ENCODE measurements at regions not wholly inside any gene's neighbourhood (a gene's known extent, or its start where the extent isn't known, plus 50 kb on each side); places are given as distances from the start of the nearest gene placed in this dataset.

DNA sequence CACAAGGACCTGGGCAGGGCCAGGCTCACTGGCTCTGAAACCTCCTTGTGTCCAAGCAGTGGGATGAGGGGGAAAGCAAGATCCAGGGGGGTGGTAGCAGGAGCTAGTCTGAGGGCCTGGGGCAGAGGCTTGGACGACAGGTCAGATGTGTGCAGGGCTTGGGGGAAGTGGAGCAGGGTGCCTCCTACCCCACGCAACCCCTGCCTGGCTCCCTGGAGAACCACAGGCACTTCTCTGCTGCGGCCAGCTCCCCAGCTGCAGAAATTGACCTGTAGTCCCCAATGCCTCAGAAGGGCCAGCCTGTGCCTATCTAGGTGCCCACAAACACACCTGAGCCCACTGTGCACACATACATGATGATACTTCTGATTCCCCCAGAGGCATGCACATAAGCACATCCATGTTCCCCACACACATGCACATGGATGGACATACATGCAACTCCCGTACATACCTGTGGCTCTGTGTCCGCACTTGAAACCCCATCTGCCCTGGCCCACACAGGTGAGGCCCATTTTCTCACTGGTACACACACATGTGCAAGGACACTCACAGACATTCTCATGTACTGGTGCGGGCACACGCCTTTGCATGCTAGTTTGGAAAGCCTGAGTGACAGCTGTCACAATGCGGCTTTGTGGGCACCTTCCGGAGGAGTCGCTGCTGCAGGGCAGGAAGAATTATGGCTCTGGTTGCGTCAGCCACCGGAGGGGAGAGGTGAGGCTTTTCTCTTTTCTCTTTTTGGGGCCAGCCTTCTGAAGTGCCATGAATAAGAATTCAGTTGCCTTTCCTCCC lies 247.2 kb upstream of the CSF3R start:
- no peak overlapping the region for H3K4me3 ChIP-seq (ENCODE audit: low read depth, low read length)

GRCh38 chr1:36729289-36729688 lies 246.6 kb upstream of the CSF3R start:
- TF ChIP-seq, protein P1, sequence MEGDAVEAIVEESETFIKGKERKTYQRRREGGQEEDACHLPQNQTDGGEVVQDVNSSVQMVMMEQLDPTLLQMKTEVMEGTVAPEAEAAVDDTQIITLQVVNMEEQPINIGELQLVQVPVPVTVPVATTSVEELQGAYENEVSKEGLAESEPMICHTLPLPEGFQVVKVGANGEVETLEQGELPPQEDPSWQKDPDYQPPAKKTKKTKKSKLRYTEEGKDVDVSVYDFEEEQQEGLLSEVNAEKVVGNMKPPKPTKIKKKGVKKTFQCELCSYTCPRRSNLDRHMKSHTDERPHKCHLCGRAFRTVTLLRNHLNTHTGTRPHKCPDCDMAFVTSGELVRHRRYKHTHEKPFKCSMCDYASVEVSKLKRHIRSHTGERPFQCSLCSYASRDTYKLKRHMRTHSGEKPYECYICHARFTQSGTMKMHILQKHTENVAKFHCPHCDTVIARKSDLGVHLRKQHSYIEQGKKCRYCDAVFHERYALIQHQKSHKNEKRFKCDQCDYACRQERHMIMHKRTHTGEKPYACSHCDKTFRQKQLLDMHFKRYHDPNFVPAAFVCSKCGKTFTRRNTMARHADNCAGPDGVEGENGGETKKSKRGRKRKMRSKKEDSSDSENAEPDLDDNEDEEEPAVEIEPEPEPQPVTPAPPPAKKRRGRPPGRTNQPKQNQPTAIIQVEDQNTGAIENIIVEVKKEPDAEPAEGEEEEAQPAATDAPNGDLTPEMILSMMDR (IDR thresholded peaks at IDR 0.05; ENCODE audit: low read depth, low read length): no peak
- H3K4me3 ChIP-seq (ENCODE audit: low read depth, low read length): no peak overlapping the region

More for the DNA sequence above, 247.2 kb upstream of the CSF3R start:
- TF ChIP-seq, protein P1 (IDR thresholded peaks at IDR 0.05; ENCODE audit: low read depth, low read length): no peak

GRCh38 chr1:36728846-36729245 lies 246.1 kb upstream of the CSF3R start:
- no peak overlapping the region for H3K4me3 ChIP-seq (ENCODE audit: low read depth, low read length)
- TF ChIP-seq, protein P1 (IDR thresholded peaks at IDR 0.05; ENCODE audit: low read depth, low read length): no peak

- TF ChIP-seq, protein P1 (IDR thresholded peaks at IDR 0.05; ENCODE audit: low read depth, low read length): no peak
- no peak overlapping the region for H3K4me3 ChIP-seq (ENCODE audit: low read depth, low read length)
Observed at GRCh38 chr1:36728051-36728450, 245.3 kb upstream of the CSF3R start.

DNA sequence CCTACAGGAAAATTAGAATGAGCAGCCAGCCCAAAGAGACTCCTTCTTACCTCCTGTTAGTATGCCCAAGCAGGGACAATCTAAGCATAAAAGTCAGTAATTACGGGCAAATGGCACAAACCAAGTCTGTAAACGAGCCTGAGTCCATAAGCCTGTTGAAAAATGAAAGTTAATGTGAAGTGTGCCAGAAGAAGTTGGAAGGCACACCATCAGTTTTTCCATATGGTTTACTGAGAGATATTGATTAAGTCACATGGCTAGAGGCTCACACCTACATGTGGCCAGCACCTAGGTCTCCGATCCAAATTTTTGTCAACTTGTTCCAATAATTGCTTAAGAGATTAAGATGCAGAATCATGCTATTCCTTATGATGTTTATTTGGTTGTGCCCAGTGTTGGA lies 242.4 kb upstream of the CSF3R start:
- no peak overlapping the region for H3K4me3 ChIP-seq (ENCODE audit: low read depth, low read length)
- TF ChIP-seq, protein P1 (IDR thresholded peaks at IDR 0.05; ENCODE audit: low read depth, low read length): no peak

- TF ChIP-seq, protein P1 (IDR thresholded peaks at IDR 0.05; ENCODE audit: low read depth, low read length): no peak
Observed at GRCh38 chr1:36723813-36724212, 241.1 kb upstream of the CSF3R start.

GRCh38 chr1:36722871-36723270 lies 240.2 kb upstream of the CSF3R start:
- TF ChIP-seq, protein P1 (IDR thresholded peaks at IDR 0.05; ENCODE audit: low read depth, low read length): no peak
- H3K4me3 ChIP-seq (ENCODE audit: low read depth, low read length): no peak overlapping the region

More at GRCh38 chr1:36723813-36724212, 241.1 kb upstream of the CSF3R start:
- H3K4me3 ChIP-seq (ENCODE audit: low read depth, low read length): no peak overlapping the region
